MCF 10A (cell line): ENCODE measurements at regions not wholly inside any gene's neighbourhood (a gene's known extent, or its start where the extent isn't known, plus 50 kb on each side); places are given as distances from the start of the nearest gene placed in this dataset.
"Not testable (repeated sequence)": the region's sequence is repeated elsewhere in the genome, so short reads cannot be mapped to it uniquely, and the experiment has no call there.

Experiments used
- BruUV-seq: library from RNA; stranded (reverse); fragments of 400-500 nt; replicated peaks from 2 replicates; lab custom pipeline; 2021; lab: Mats Ljungman, UMichigan
- CTCF ChIA-PET: fragments of 300-600 bp; sonication (Branson Sonifier 250); formaldehyde crosslinking; extraction: SDS; loops from one replicate; lab custom pipeline; 2021; ENCODE audit warnings: antibody characterized with exemption, inconsistent platforms; lab: Yijun Ruan, JAX
- POLR2A ChIA-PET: fragments of 300-600, 350-650 bp; sonication (Branson Sonifier 250); formaldehyde crosslinking; extraction: SDS; loops from one replicate; lab custom pipeline; 2020; ENCODE audit warnings: antibody characterized with exemption, inconsistent platforms; lab: Yijun Ruan, JAX
- DNase-seq: peaks from one replicate; pipeline ENCODE4 v3.0.0-alpha.2; 2018; ENCODE audit not compliant: unreplicated experiment
- H3K27ac Mint-ChIP-seq: one replicate; pipeline ENCODE4 v1.8.0; 2022; ENCODE audit warnings: mild to moderate bottlenecking, low read depth, mixed read lengths; ENCODE audit not compliant: unreplicated experiment
- H3K27me3 Mint-ChIP-seq: one replicate; pipeline ENCODE4 v1.8.0; 2022; ENCODE audit warnings: mixed read lengths; ENCODE audit not compliant: insufficient read depth, unreplicated experiment
- H3K36me3 Mint-ChIP-seq: one replicate; pipeline ENCODE4 v1.8.0; 2022; ENCODE audit warnings: mild to moderate bottlenecking, moderate library complexity, mixed read lengths; ENCODE audit not compliant: insufficient read depth, unreplicated experiment
- H3K4me1 Mint-ChIP-seq: one replicate; pipeline ENCODE4 v1.8.0; 2022; ENCODE audit warnings: mixed read lengths; ENCODE audit not compliant: insufficient read depth, unreplicated experiment
- H3K4me3 Mint-ChIP-seq: one replicate; pipeline ENCODE4 v1.8.0; 2022; ENCODE audit warnings: mild to moderate bottlenecking, moderate library complexity, mixed read lengths; ENCODE audit not compliant: unreplicated experiment
- H3K9me3 Mint-ChIP-seq: one replicate; pipeline ENCODE4 v1.8.0; 2022; ENCODE audit warnings: mixed read lengths; ENCODE audit not compliant: unreplicated experiment
- intact Hi-C: fragments of 100-400 bp; cut with micrococcal nuclease; formaldehyde crosslinking; loops from 2 replicates; pipeline ENCODE4 v1.14.1; 2022
- TF ChIP-seq, protein P1 (sequence below): fragments of 200-600 bp; IDR thresholded peaks from one replicate; pipeline ENCODE4 v1.8.0; 2022; ENCODE audit warnings: antibody characterized with exemption, mild to moderate bottlenecking; ENCODE audit not compliant: unreplicated experiment

DNA sequence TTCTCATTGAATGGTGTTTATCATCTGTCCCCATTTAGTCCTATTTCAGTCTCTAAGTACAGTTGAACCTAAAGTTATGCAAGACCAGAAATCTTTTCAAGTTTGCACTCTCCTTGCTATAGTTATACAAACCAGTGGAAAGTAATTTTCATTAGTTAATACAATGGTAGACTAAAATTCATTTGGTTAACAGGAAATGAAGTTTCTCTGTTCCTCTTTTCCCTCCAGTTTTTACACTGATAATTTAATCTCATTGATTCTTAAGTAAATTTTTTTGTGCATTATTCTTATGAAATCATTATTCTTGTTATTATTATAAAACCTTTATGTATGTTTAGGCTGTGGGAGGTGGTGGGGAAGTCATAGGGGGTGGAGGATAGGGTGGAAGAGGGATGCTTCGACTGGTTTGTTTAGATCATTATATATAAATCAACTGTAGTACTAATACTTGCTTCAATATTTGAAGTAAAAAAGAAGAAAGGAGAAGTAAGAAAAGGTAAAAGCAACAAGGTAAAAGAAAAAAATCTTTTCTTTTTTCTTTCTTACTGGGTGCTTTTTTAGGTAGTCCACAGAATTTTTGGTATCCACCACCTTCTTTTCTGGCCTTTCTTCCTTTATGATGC, 104.1 kb downstream of the GPR85 start:
- H3K27me3 Mint-ChIP-seq: no peaks in the 10 kb centered on the region
- BruUV-seq: no TSS peak
- CTCF ChIA-PET: no interaction called here
- no peak for DNase-seq
- H3K9me3 Mint-ChIP-seq: no peaks in the 10 kb centered on the region
- H3K4me3 Mint-ChIP-seq: no peak overlapping the region
- no peaks in the 10 kb centered on the region for H3K36me3 Mint-ChIP-seq
- peaks cover 23% of the 10 kb centered on the region for H3K4me1 Mint-ChIP-seq
- TF ChIP-seq, protein P1, sequence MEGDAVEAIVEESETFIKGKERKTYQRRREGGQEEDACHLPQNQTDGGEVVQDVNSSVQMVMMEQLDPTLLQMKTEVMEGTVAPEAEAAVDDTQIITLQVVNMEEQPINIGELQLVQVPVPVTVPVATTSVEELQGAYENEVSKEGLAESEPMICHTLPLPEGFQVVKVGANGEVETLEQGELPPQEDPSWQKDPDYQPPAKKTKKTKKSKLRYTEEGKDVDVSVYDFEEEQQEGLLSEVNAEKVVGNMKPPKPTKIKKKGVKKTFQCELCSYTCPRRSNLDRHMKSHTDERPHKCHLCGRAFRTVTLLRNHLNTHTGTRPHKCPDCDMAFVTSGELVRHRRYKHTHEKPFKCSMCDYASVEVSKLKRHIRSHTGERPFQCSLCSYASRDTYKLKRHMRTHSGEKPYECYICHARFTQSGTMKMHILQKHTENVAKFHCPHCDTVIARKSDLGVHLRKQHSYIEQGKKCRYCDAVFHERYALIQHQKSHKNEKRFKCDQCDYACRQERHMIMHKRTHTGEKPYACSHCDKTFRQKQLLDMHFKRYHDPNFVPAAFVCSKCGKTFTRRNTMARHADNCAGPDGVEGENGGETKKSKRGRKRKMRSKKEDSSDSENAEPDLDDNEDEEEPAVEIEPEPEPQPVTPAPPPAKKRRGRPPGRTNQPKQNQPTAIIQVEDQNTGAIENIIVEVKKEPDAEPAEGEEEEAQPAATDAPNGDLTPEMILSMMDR: no peak
- H3K27ac Mint-ChIP-seq: no peak overlapping the region
- POLR2A ChIA-PET: no interaction called here
- intact Hi-C loops: no loop called here

DNA sequence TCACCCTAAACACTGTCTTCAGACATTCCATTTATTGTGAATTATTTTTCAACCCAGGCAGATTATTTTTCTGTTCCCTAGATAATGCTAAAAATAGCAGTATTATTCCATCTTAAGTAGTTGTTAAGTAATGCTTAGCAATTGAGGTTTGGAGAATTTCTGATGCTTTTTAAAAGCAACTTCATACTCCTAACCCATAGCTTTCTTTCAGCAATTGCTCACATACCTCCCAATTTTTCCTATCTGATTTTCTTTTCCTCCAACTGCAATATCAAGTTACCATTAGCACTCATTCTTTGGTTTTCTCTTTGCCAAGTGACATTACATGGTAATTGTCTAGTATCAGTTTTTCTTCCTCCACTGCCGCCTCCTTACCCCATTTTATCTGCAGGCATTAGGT, 104.7 kb downstream of the GPR85 start:
- no peak for DNase-seq
- Mint-ChIP-seq H3K4me3 (no peak overlapping the region), H3K27me3 (no peaks in the 10 kb centered on the region), H3K9me3 (no peaks in the 10 kb centered on the region), H3K4me1 (peaks cover 18% of the 10 kb centered on the region), H3K27ac (no peak overlapping the region), H3K36me3 (no peaks in the 10 kb centered on the region)
- BruUV-seq: no TSS peak
- ChIA-PET CTCF (no interaction called here), POLR2A (no interaction called here)
- intact Hi-C loops: no loop called here
- TF ChIP-seq, protein P1: no peak

DNA sequence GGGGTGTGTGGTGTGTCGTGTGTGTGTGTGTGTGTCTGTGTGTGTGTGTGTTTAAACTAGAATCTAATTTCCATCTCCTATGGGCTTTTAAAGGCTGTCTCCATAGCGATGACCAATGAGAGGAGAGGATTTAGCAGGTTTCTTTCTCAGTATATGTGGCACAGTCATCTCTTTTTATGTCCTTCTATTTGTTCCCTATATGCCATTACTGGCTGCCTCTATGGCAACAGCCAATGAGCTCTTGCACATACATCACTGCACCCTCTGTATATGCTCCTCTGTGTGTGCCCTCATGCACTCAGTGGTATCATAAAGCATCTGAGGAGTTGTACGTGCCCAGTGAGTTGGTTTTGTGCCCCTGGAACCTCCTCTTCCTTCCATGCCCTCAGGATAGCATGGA, 107.6 kb downstream of the GPR85 start:
- H3K4me3 Mint-ChIP-seq, H3K27ac Mint-ChIP-seq, H3K9me3 Mint-ChIP-seq, BruUV-seq, DNase-seq, H3K36me3 Mint-ChIP-seq, intact Hi-C loops, CTCF ChIA-PET, H3K27me3 Mint-ChIP-seq, POLR2A ChIA-PET: not testable (repeated sequence)
- peaks cover 18% of the 10 kb centered on the region for H3K4me1 Mint-ChIP-seq

DNA sequence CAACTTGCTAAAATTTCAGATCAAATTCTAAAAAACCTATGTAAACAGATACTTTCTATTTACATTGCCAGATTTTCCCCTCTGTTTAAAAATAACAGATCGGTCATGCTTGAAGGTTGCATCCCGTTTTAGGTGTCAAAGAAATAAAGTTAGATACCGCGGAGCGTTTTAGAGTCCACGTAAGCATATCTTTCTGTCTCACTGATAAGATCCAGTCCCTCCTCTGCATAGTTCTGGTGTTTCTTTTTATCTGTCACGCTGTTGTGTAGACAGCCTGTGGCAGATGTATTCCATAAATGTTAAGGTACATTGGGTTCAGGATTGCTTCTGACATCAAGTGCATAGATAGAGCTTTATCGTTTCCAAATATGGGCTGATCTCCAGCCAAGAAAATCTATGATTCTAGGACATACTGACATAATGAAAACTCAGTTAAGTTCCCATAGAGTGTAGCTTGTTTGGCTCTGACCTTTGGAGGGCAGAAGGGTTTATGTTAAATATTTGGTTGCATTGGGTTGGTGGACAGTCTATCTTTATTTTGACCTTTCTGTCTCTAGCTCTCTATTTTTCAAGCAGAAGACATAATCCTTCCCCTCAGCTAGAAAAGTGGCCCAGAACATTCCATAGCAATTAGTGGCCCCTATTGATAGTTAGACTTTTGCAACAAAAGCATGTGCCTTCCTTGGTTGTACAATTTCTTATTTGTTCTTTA, 109.2 kb downstream of the GPR85 start:
- intact Hi-C loops, H3K27ac Mint-ChIP-seq, H3K27me3 Mint-ChIP-seq, H3K4me3 Mint-ChIP-seq, DNase-seq, POLR2A ChIA-PET, H3K36me3 Mint-ChIP-seq, BruUV-seq, H3K9me3 Mint-ChIP-seq: not testable (repeated sequence)
- CTCF ChIA-PET: interaction anchor here (0.7 kb wide), 1 partner anchor 270 kb away, joined by 3 read pairs; no protein-coding TSS in a partner anchor
- peaks cover 13% of the 10 kb centered on the region for H3K4me1 Mint-ChIP-seq

DNA sequence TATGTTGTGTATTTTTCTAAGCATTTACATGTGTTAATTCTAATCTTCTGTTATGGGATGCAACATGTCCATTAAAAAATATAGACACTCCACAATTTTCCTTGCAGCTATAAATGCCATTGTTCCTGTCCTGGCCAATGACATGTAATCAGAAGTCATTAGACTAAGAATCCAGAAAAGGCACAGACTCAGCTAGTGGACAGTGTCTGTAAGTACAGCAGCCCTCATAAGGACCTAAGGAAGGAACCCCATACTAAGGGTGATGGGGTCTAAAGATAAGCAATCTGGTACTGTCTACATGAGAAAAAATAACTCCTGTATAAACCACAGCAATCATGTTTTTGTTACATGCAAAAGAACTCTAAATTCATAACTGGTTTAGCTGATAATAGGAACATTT, 115.9 kb downstream of the GPR85 start:
- intact Hi-C loops: no loop called here
- TF ChIP-seq, protein P1: no peak
- H3K27me3 Mint-ChIP-seq: no peaks in the 10 kb centered on the region
- no peaks in the 10 kb centered on the region for H3K36me3 Mint-ChIP-seq
- ChIA-PET POLR2A (no interaction called here), CTCF (interaction anchor here (0.8 to 1.2 kb wide), 2 partner anchors 15 to 45 kb away, joined by 3 to 4 read pairs; no protein-coding TSS in a partner anchor)
- no peak overlapping the region for H3K4me3 Mint-ChIP-seq
- no peak overlapping the region for H3K27ac Mint-ChIP-seq
- DNase-seq: no peak
- peaks cover 8% of the 10 kb centered on the region for H3K4me1 Mint-ChIP-seq
- peaks cover 6% of the 10 kb centered on the region for H3K9me3 Mint-ChIP-seq
- BruUV-seq: no TSS peak
